GM18907 (cell line): ENCODE measurements at regions not wholly inside any gene's neighbourhood (a gene's known extent, or its start where the extent isn't known, plus 50 kb on each side); places are given as distances from the start of the nearest gene placed in this dataset.

ENCODE experiments used
- ATAC-seq: cut with Tn5 transposase; IDR thresholded peaks from one replicate; pipeline ENCODE4 v1.9.1; 2021; ENCODE audit warnings: mild to moderate bottlenecking, moderate library complexity; ENCODE audit not compliant: unreplicated experiment

DNA sequence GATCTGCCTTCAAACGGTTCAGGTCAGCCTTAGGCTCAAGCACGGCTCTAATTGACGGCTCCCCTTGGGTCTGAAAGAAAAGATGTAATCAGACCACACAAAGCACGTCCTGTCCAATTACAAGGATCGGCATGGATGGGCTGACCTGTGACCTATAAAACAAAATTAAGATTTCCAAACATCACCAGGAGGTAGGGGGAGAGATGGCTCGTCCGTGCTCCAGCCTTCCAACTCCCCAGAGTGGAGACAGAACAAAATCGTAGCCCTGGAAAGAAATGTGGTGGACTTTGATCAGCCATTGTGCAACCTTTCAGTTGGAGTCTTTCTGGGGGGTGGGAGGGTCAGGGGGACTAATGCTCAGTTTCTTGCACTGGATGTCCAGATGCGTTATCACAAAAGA is 226.6 kb upstream of the DIO3 start:
- ATAC-seq = no peak

DNA sequence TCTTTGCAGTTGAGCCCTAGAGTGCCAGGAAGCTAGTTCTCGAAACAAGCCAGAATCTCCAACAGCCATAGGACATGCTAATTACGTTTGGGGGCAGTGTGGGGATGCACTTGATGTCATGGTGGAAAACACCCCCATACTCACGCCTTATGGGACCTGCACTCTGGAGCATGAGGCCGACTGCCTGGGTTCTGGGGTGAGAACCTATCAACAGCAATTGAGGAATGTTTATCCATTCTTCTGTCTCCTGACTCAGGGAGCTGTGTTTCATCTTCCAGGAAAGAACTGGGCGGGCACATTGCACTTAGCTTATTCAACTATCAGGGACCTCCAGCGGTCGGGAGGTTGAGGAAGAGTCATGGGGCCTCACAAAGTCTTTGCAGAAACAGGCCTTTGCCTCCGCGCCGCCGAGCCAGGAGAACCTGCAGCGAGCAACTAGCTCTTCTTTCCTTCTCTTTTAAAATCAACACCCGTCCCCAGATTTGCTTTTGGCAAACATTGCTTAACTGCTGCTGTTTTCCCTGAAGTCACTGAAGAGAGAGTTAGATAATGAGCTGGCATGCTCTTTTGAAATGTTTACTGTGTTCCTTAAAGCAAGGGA is 226.1 kb upstream of the DIO3 start:
- ATAC-seq = no peak

DNA sequence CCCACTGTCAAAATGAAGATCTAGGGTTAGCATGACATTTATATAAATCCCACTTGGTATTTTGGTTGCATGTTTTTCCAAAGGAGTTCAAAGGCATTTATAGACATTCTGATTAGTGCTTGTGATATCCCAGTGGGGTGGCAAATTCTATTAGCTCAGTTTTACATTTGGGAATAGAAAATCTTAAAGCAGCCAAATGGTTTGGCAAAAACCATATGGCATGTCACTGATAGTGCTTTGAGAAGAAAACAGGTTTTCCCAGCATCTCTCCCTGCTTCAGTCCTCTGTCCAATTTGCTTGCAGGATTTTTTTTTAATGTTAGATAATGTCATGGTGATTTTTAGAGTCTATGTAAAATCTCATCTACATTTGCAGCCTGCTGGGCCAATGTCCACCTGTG is 225.1 kb upstream of the DIO3 start:
- no peak for ATAC-seq

DNA sequence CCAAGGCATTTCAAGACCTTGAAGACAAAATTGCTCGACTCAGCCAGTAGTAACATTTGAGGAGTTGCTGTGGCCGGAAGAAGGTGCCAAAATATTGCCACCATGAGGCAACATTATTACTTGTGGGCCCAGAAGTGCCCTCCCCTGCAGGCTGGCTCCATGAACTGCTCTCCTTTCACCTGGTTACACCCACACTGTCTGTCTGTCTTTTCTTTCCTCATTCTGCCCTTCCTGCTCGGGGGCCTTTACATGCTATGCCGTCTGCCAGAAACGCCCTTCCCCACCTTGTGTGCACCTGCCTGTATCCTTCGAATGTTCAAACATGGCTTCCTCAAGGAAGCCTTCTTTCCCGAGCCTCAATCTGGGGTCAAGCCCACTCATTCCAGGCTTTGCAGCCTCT is 224.2 kb upstream of the DIO3 start:
- no peak for ATAC-seq

DNA sequence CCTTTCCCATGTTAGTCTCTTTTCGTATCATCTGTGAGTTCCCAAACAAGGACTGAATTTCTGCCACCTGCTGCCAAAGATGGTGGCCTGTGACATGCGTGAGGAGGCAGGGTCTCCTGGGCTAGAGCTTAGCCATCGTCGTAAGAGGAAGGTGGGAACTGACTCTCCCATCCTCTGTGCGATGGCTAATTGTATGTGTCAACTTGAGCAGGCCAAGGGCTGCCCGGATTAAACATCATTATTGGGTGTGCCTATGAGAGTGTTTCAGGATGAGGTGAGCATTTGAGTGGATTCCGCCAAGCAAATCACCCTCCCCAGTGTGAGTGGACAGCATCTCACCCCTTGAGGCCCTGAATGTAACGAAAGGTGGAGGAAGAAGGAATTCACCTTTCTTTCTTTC is 220.7 kb upstream of the DIO3 start:
- no peak for ATAC-seq

DNA sequence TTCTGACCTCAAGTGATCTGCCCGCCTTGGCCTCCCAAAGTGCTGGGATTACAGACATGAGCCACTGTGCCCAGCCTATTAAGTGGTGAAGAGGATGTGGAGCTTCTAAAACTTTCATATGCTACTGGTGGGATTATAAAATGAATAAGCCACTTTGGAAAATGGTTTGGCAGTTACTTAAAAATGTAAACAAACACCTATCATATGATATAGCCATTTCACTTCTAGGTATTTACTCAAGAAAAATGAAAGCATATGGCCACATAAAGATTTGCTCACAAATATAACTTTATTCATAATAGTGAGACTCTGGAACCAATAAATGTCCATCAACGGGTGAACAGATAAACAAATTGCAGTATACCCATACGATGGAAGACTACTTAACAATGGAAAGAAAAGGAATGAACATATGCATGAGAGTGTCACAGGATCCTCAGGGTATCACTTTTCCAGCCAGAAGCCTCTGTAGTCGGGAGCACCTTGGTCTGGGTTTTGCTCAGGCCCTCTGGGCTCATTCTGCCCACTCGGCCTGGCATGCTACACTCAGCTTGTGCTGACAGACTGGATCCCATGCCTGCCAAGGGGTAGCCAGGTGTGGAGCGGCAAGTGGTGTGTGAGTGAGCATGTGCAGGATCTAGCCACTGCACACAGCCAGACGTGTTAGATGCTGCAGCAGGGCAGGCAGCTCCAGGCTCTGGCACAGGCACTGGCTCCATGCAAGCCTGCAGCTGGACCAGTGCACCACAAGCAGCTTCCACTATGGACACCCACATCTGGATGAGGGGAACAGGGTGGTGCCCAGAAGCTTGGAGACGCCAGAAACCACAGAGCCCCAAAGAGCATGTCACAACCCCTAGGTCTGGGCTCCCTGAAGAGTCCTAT is 213.2 kb upstream of the DIO3 start:
- no peak for ATAC-seq

DNA sequence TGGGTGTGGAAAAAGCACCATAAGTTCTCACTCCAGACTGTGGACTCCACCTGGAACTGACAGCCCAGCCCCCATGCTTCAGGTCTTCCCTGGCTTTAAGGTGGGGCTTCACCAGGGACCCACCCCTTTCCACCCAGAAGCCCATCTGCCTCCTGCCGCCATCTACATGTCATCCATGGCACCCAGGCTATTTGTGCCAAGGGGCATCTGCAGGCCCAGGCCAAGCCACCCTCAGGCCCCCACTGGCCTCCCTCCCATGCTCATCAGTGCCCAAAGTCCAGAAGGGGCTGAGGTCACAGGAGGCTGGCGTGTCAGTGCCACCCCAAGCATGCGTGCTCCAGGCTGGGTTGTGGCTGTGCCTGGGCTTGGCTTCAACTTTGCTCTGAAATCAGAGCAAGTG is 212.2 kb upstream of the DIO3 start:
- ATAC-seq = no peak

DNA sequence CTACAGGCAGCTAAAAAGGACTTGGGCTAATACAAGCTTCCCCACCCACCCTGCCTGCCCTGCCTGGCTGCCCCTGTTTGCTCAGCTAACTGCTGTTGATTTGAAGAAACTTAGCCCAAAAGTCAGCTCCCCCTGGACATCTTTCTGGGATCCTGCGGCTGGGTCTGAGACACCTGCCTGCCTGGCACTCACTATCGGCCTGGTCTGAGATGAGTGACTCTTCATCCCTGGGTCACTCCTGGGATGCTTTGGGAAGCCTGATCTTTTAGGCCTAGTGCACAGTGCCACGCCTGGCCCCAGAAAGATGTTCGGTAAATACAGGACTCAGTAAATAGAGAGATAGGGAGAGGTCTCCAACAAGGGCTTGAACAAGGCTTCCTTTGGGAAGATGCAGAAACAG is 211.3 kb upstream of the DIO3 start:
- ATAC-seq = no peak

DNA sequence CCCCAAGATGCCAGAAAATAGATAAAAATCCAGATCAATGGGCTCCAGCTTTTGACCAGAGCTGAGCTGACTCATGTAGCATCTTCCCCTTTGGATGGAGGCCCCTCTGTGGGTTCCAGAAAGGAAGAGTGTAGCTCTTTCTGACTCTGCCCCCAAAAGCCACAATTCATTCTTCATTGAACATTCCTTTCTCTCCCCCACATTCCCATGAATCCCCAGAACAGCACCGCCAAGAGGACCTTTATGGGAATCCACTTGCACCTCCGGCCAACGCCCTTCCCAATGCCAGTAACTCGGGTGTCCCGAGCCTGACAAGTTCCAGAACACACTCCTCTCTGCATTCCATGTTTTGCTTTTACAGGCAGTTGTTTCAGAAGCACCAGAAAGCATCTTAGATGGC is 210.6 kb upstream of the DIO3 start:
- no peak for ATAC-seq

DNA sequence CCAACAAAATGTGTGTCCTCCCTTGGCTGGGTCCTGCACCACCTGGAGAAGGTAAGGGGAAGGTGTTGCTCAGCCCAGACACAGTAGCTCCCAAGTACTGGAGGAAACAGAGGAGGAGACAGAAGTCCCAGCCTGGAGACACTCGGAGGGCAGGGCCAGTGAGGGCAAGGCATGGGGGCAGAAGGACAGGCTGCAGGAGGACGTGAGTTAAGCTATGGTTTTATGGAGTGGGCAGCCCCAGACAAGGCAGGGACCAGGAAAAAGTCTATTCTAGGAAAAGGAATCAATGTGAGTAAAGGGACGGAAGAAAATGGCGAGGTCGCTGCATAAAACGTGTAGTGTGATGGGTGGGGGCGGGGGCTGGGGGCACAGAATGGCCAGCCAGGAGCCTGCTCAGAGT is 210.1 kb upstream of the DIO3 start:
- no peak for ATAC-seq

DNA sequence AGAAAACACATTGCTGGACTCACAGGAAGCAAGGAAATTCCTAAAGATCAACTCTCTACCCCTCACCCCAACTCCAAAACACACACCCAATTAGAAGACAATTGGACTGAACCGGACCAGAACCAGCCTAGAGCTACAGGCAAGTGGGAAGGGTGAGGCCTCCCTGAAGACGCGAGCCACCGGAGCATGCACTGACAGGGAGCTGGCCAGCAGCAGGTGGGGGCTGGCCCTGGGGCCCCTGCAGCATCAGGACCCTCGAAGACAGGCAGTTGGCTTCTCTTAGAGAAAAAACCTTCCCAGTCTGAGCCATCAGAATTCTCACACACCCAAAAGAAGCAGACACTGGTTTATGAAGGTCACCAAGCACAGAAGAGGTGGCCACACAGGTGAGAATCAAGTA is 209.5 kb upstream of the DIO3 start:
- ATAC-seq = no peak

DNA sequence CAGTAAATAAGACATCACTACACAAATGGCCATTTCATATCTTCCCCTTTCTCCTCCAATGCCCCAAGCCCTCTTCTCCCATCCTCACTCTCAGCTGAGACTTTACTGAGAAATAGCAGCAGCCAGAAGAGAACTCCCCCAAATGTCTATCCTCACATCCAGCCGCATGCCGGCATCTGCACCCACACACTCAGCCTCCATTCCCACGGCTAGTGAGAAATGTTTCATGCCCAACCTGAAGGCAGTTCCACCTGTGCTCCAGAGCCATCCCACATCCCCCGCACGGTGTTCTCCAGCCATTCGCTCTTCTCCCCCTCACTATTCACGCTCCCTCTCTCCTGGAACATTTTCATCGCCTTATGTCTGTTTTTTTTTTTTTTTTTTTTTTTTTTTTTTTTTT is 208.7 kb upstream of the DIO3 start:
- ATAC-seq = no peak

DNA sequence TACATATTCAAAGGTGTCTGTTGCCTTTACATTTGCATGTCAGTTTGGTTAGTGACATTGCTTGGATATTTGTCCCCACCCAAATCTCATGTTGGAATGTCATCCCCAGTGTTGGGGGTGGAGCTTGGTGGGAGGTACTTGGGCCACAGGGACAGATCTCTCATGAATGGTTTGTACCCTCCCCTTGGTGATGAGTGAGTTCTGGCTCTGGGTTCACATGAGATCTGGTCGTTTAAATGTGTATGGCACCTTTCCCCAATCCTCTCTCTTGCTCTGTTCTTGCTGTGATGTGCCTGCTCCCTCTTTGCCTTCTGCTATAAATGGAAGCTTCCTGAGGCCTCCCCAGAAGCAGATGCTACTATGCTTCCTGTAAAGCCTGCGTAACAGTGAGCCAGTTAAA is 207.9 kb upstream of the DIO3 start:
- ATAC-seq = no peak

DNA sequence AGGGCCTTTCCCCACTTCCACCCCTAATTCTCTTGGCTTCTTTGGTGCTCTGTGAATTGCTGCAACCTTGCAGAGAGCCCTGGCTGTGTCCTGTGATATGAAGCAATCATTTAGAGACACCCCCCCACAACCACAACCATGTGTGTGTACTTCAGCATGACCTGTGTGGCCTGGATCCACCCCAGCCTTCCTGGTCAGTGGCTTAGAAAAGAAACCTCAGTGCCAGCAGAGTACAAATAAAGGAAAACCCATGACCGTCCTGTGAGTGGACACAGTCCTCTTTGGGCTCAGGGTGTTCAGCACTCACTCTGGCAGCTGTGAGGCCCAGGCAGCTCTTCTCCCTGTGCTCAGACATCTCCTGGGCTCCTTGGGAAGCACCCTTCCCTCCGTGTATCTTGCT is 206.6 kb upstream of the DIO3 start:
- no peak for ATAC-seq

DNA sequence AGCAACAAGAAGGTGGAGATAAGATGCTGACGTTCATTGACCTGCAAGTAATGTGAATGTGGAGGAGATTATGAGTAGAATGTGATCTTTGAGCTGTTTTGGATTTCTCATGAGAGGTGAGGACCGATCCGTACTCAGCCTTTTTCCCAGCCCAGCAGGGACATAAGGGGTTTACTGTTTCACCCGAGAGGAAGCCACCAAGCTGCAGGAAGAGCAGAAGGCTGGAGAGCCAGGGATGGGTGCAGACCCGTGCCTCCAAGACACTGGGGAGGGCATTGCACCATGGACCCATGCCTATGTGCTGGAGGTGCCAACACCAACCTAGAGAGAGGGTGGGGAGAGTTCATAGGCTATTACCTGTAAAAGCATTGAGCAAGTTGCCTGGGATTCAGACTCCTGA is 206.0 kb upstream of the DIO3 start:
- no peak for ATAC-seq

DNA sequence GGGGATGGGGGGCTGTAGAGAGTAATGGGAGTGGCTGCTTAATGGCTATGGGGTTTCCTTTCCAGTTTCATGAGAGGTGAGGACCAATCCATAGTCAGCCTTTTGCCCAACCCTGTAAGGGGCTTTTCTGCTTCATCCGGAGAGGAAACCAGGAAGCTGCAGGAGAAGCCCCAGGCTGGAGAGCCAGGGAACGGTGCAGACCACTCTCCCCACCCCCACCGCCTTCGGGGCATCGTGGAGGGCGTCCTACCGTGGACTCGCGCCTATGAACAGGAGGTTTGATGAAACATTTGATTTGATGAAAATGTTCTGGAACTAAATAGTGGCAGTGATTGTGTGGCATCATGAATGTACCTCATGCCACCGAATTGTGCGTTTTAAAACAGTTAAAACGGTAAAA is 204.3 kb upstream of the DIO3 start:
- ATAC-seq = no peak

DNA sequence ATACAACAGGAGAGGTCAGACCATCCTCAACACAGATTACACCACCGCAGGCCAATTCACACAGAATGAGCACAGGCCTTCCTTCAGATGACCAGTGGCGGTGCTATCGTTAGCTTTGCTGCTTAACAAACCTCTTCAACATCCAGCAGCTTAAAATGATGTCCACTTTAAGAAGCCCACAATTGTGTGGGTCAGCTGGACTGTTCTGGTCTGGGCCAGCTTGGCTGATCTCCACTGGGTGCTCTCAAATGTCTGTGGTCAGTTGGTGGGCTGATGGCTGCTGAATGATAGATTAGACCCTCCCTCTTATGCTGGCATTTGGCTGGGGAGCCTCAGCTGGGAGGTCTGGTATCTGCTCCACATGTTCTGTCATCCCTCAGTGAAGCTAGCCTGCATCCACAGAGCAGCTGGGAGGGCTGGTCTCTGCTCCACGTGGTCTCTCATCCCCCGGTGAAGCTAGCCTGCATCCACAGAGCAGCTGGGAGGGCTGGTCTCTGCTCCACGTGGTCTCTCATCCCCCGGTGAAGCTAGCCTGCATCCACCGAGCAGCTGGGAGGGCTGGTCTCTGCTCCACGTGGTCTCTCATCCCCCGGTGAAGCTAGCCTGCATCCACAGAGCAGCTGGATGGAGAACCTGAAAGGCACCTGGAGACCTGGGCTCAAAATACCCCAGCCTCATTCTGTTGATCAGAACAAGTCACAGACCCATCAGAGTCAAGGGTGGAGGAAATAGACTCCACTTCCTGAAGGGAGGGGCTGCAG is 203.6 kb upstream of the DIO3 start:
- no peak for ATAC-seq

DNA sequence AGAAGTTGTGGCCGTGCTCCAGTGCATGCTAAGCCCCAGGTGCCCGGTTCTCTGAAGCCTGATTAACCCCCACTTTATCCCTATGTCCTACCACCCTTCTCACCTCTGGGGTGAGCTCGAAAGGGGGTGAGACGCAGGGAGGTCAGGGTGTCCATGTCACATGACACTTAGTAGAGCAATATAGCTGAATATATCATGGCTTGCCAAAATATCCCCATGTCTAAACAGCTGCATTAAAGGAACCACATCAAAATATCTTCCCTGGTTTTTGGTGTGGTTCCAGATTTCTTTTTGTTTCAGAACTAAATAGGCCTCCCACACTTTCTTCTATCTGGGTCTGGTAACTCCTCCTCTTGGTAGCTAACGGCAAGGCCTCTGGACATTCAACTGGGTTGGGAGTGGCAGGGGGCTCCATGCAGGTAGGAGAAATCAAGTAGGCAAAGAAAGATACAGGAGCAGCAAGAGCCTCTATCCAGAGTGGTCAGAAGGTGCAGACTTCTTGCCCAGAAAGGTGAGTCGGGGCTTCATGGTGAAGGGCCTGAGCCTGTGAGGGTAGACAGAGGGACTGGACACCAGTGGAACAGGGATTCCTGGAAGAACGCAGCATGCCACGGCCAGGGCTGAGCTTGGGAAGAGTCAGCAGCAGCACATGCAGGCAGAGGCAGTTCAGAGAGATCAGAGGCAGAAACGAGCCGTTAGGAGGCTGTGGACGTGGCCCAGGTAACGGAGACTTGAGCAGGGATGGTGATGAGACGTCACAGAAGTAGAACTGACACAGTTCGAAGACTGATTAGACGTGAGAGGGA is 202.8 kb upstream of the DIO3 start:
- no peak for ATAC-seq

DNA sequence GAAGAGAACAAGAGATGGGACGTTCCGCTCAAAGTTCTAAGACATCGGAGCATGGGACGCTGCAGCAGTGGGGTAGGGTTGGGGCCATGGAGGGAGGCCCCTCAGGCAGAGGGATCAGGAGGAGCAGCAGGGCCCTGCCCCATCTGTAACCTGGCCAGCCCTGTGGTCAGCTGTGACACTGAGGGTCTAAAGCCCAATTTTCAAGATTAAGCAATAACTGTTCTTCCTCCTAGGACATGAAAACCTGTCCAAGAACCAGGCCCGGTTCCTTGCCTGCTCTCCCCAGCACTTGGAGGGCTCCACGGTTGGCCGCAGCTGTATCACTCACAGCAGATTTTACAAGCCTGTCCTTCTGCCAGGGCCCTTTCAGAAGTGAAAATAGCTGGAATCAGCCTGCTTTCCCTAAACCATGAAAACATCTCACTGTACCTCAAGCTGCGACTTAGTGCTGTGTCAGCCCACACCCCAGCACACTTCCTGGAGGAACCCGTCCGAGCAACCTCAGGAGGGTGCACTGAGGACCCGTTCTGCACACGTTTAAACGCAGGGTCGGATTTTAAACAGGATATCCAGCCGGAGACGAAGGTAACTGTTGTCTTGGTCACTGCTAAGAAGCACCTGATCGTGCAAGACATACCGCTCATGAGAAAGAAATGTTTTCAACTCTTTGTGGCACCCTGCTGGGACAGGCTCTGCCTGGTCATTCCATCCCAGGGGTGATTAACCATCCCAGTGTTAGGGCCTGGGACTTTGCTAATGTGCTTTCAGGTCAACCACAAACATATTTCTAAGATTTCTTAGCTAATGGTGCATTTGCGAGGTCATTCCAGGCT is 201.9 kb upstream of the DIO3 start:
- ATAC-seq = no peak
